GM13976 (cell line): ENCODE measurements at regions not wholly inside any gene's neighbourhood (a gene's known extent, or its start where the extent isn't known, plus 50 kb on each side); places are given as distances from the start of the nearest gene placed in this dataset.

Experiments used
- DNase-seq: peaks from one replicate; pipeline ENCODE4 v3.0.0; 2012; ENCODE audit warnings: low spot score
- CTCF ChIP-seq: IDR thresholded peaks from 2 replicates; pipeline ENCODE4 v1.5.1; 2012; ENCODE audit warnings: borderline replicate concordance, mild to moderate bottlenecking; ENCODE audit not compliant: insufficient read depth; ENCODE audit errors: extremely low read depth, missing control alignments, control extremely low read depth
- in situ Hi-C: fragments of 300-500 bp; cut with MboI; formaldehyde crosslinking; loops from one replicate; pipeline ENCODE4 v1.12.0; 2022; ENCODE audit warnings: low sequenced_read_pairs, mixed read lengths, inconsistent platforms; ENCODE audit not compliant: unreplicated experiment

- TF ChIP-seq CTCF = no peak
- no peak for DNase-seq
- in situ Hi-C loops = no loop called here
Observed at GRCh38 chr18:38957736-38958135, 1392.1 kb upstream of the CELF4 start.

- in situ Hi-C loops = no loop called here
- DNase-seq = no peak
- no peak for TF ChIP-seq CTCF
Observed at GRCh38 chr18:38956068-38956467, 1390.5 kb upstream of the CELF4 start.

- no peak for DNase-seq
- in situ Hi-C loops = no loop called here
- TF ChIP-seq CTCF = no peak
Observed at GRCh38 chr18:38951633-38952032, 1386.0 kb upstream of the CELF4 start.

GRCh38 chr18:38948436-38948835 lies 1382.8 kb upstream of the CELF4 start:
- TF ChIP-seq CTCF = no peak
- in situ Hi-C loops = loop anchor here (10.0 kb wide), 1 partner anchor 334 kb away; no protein-coding TSS in a partner anchor
- DNase-seq = no peak

GRCh38 chr18:38944446-38945024 lies 1378.9 kb upstream of the CELF4 start:
- no peak for DNase-seq
- in situ Hi-C loops = loop anchor here (10.0 kb wide), 1 partner anchor 330 kb away; no protein-coding TSS in a partner anchor
- no peak for TF ChIP-seq CTCF

- in situ Hi-C loops = loop anchor here (10.0 kb wide), 1 partner anchor 327 kb away; no protein-coding TSS in a partner anchor
- TF ChIP-seq CTCF = no peak
- DNase-seq = no peak
Observed at GRCh38 chr18:38941711-38942561, 1376.3 kb upstream of the CELF4 start.
